Cardiac muscle cell (in vitro differentiated cells and primary cell): ENCODE measurements at regions not wholly inside any gene's neighbourhood (a gene's known extent, or its start where the extent isn't known, plus 50 kb on each side); places are given as distances from the start of the nearest gene placed in this dataset.

Experiments used
- DNase-seq, 2 donors: peaks; one replicate each; pipeline versions ENCODE4 v3.0.0 to v3.0.0-alpha.2; 2010 to 2017; ENCODE audit warnings: low read depth in 1 of 2, low spot score in 1 of 2
- H3K27ac ChIP-seq: fragments of 200-600 bp; sonication (generic); 2 replicates; pipeline ENCODE4 v1.5.1; 2016
- H3K27me3 ChIP-seq: fragments of 200-600 bp; sonication (generic); 2 replicates; pipeline ENCODE4 v1.6.0; 2016; ENCODE audit warnings: control low read depth
- H3K36me3 ChIP-seq: fragments of 200-600 bp; sonication (generic); 2 replicates; pipeline ENCODE4 v1.5.1; 2016; ENCODE audit warnings: control low read depth
- H3K4me1 ChIP-seq: fragments of 200-600 bp; sonication (generic); 2 replicates; pipeline ENCODE4 v1.8.1; 2017; ENCODE audit warnings: low read depth, mild to moderate bottlenecking, mixed run types
- H3K4me3 ChIP-seq: fragments of 200-600 bp; sonication (generic); 2 replicates; pipeline ENCODE4 v1.5.1; 2016; ENCODE audit warnings: mild to moderate bottlenecking
- H3K9me3 ChIP-seq: fragments of 200-600 bp; sonication (generic); 2 replicates; pipeline ENCODE4 v1.5.1; 2017; ENCODE audit warnings: low read depth, mild to moderate bottlenecking, control low read depth
- CTCF ChIP-seq: IDR thresholded peaks from 2 replicates; pipeline ENCODE4 v1.5.1; 2012; ENCODE audit warnings: low read depth, mild to moderate bottlenecking, low read length

DNA sequence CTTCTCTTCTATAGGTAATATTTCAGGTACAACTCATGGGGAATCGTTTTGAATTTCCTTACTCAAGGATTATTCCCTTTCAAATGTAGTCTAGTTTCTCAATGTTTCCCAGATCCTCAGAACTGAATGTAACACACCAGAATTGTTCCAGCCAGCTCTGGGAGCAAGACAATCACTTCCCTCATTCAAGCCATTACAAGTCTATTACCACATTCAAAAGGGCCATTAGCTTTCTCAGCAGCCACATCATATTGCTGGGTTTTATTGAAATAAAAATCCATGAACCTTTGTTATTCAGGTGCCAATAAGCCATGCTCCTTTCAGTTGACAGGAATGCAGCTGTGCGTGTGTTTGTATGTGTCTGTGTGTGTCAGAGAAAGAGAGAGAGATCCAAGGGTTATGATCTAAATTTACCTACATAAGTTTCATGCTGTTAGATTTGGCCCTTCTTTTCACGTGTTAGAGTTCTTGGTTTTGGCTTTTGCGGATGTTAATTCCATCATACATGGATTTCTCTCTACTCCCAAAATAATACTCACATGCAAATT, 357.7 kb downstream of the BCAT1 start:
- Histone ChIP-seq H3K4me1 (peaks cover 4% of the 10 kb centered on the region), H3K4me3 (no peak overlapping the region), H3K9me3 (no peaks in the 10 kb centered on the region), H3K27ac (no peak overlapping the region), H3K27me3 (no peaks in the 10 kb centered on the region), H3K36me3 (no peaks in the 10 kb centered on the region)
- no peak for DNase-seq
- no peak for TF ChIP-seq CTCF

- no peak for DNase-seq
- H3K4me1 ChIP-seq, result no peaks in the 10 kb centered on the region
- no peak overlapping the region for H3K27ac ChIP-seq
- H3K9me3 ChIP-seq, result no peaks in the 10 kb centered on the region
- no peaks in the 10 kb centered on the region for H3K27me3 ChIP-seq
- no peaks in the 10 kb centered on the region for H3K36me3 ChIP-seq
- TF ChIP-seq CTCF, result no peak
- no peak overlapping the region for H3K4me3 ChIP-seq
Measured at GRCh38 chr12:24586293-24586692, 362.6 kb downstream of the BCAT1 start.

GRCh38 chr12:24584032-24584675, 364.7 kb downstream of the BCAT1 start:
- H3K36me3 ChIP-seq, result no peaks in the 10 kb centered on the region
- no peak for DNase-seq
- no peak overlapping the region for H3K27ac ChIP-seq
- TF ChIP-seq CTCF, result no peak
- no peaks in the 10 kb centered on the region for H3K4me1 ChIP-seq
- H3K9me3 ChIP-seq, result no peaks in the 10 kb centered on the region
- no peak overlapping the region for H3K4me3 ChIP-seq
- no peaks in the 10 kb centered on the region for H3K27me3 ChIP-seq

DNA sequence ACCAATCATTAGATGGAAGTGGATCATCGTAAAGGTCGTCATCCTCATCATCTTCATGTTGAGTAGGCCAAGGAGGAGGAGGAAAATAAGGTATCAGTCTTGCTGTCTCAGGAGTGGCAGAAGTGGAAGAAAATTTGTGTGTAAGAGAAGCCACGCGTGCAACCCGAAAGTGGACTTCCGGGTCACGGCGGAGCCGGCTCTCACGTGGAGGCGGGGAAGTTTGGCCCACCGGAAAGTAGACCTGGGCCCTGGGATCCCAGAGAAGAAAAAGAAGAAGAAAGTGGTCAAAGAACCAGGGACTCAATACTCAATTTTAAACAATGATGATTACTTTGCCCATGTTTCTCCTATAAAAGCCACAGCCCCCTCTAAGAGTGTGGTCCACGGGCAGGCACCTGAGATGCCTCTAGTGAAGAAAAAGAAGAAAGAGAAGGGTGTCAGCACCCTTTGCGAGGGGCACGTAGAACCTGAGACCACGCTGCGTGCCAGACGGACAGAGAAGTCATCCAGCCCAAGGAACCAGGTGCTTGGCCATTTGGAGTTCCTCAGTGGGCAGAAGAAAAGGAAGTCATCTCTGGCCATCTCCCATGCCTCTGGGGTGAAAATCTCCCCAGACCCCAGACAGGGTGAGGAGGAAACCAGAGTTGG, 365.8 kb downstream of the BCAT1 start:
- TF ChIP-seq CTCF, result no peak
- H3K4me3 ChIP-seq, result no peak overlapping the region
- no peak for DNase-seq
- H3K9me3 ChIP-seq, result no peaks in the 10 kb centered on the region
- no peaks in the 10 kb centered on the region for H3K36me3 ChIP-seq
- no peaks in the 10 kb centered on the region for H3K27me3 ChIP-seq
- H3K27ac ChIP-seq, result no peak overlapping the region
- H3K4me1 ChIP-seq, result no peaks in the 10 kb centered on the region

- Histone ChIP-seq H3K4me1 (no peaks in the 10 kb centered on the region), H3K9me3 (no peaks in the 10 kb centered on the region), H3K4me3 (no peak overlapping the region), H3K36me3 (no peaks in the 10 kb centered on the region), H3K27ac (no peak overlapping the region), H3K27me3 (no peaks in the 10 kb centered on the region)
- no peak for DNase-seq
- no peak for TF ChIP-seq CTCF
Measured at GRCh38 chr12:24574538-24574937, 374.4 kb downstream of the BCAT1 start.
